A549 (cell line): ENCODE measurements at regions not wholly inside any gene's neighbourhood (a gene's known extent, or its start where the extent isn't known, plus 50 kb on each side); places are given as distances from the start of the nearest gene placed in this dataset.
"Not testable (repeated sequence)": the region's sequence is repeated elsewhere in the genome, so short reads cannot be mapped to it uniquely, and the experiment has no call there.

Experiments used
- ATAC-seq, 2 experiments: fragments of 200-7000 bp in 1 of 2; fragments of >200 bp in 1 of 2; cut with Nextera tagmentation in 1 of 2; cut with Tn5 transposase in 1 of 2; 3 replicates each; pipeline versions ENCODE4 v1.8.0 to v1.9.1; 2018 to 2020; ENCODE audit warnings: mild to moderate bottlenecking in 1 of 2, moderate library complexity in 1 of 2
- CTCF ChIA-PET: fragments of 300-600 bp; sonication (Branson Sonifier 250); formaldehyde crosslinking; extraction: SDS; loops from one replicate; lab custom pipeline; 2021; ENCODE audit warnings: antibody characterized with exemption, inconsistent platforms; lab: Yijun Ruan, JAX
- POLR2A ChIA-PET: fragments of 350-600 bp; formaldehyde crosslinking; extraction: SDS; loops from one replicate; lab custom pipeline; 2021; ENCODE audit warnings: antibody characterized with exemption, inconsistent platforms; lab: Yijun Ruan, JAX
- DNase-seq, 2 experiments: peaks; one replicate each; pipeline versions ENCODE4 v3.0.0 to v3.0.0-alpha.2; 2011 to 2016; ENCODE audit warnings: low read depth in 1 of 2, low spot score in 1 of 2
- FAIRE-seq: peaks from 2 replicates; lab custom pipeline; 2011; peaks lifted over from hg19 to GRCh38; lab: Jason Lieb, UNC
- H3K27ac ChIP-seq, 2 experiments: fragments of >200 bp; sonication (Bioruptor Twin); formaldehyde crosslinking; 3 replicates each; pipeline ENCODE4 v1.5.1; 2016 to 2017
- H3K4me1 ChIP-seq: fragments of >200 bp; sonication (Bioruptor Twin); formaldehyde crosslinking; 3 replicates; pipeline ENCODE4 v1.6.1; 2016
- H3K4me2 ChIP-seq: fragments of >200 bp; sonication (Bioruptor Twin); formaldehyde crosslinking; 3 replicates; pipeline ENCODE4 v1.6.1; 2016
- H3K4me3 ChIP-seq: fragments of >200 bp; sonication (Bioruptor Twin); formaldehyde crosslinking; 3 replicates; pipeline ENCODE4 v1.5.1; 2016
- H3K9me3 ChIP-seq: fragments of >200 bp; sonication (Bioruptor Twin); formaldehyde crosslinking; 3 replicates; pipeline ENCODE4 v1.6.1; 2016
- CEBPB ChIP-seq, 2 experiments: fragments of >200 bp in 1 of 2; sonication (Bioruptor Twin) in 1 of 2; formaldehyde crosslinking in 1 of 2; IDR thresholded peaks; 2 replicates each; pipeline ENCODE4 v1.6.1; 2012 to 2016
- CHD2 ChIP-seq: fragments of 150-350 bp; IDR thresholded peaks from 2 replicates; pipeline ENCODE4 v1.6.1; 2014; ENCODE audit warnings: low read length; ENCODE audit not compliant: partially characterized antibody
- CHD4 ChIP-seq: fragments of 200-600 bp; sonication (generic); IDR thresholded peaks from 2 replicates; pipeline ENCODE4 v1.6.1; 2016; ENCODE audit warnings: antibody characterized with exemption, mild to moderate bottlenecking, borderline replicate concordance
- EHMT2 ChIP-seq: fragments of 200-600 bp; sonication (generic); IDR thresholded peaks from 2 replicates; pipeline ENCODE4 v1.6.1; 2016; ENCODE audit warnings: antibody characterized with exemption, low read depth, mild to moderate bottlenecking, moderate library complexity
- EP300 ChIP-seq, 2 experiments: fragments of >200 bp; sonication (Bioruptor Twin); formaldehyde crosslinking; IDR thresholded peaks; 2 replicates in 1 of 2; 3 replicates in 1 of 2; pipeline ENCODE4 v1.6.1; 2016 to 2017
- FOSB ChIP-seq: fragments of 250-450 bp; sonication (Bioruptor Pico); IDR thresholded peaks from 2 replicates; pipeline ENCODE4 v1.5.0; 2020; ENCODE audit warnings: mild to moderate bottlenecking, moderate library complexity
- FOSL2 ChIP-seq, 2 experiments: fragments of 450-650 bp in 1 of 2; fragments of >200 bp in 1 of 2; sonication (Bioruptor Twin) in 1 of 2; formaldehyde crosslinking; IDR thresholded peaks; 2 replicates each; pipeline versions ENCODE4 v1.5.0 to v1.6.1; 2016 to 2020; ENCODE audit warnings: mild to moderate bottlenecking in 1 of 2, moderate library complexity in 1 of 2
- HDAC2 ChIP-seq: fragments of 200-600 bp; sonication (generic); IDR thresholded peaks from 2 replicates; pipeline ENCODE4 v1.6.1; 2016
- HES2 ChIP-seq: fragments of >200 bp; sonication (Bioruptor Twin); formaldehyde crosslinking; IDR thresholded peaks from 2 replicates; pipeline ENCODE4 v1.6.1; 2016
- HEYL ChIP-seq: fragments of 250-450 bp; sonication (Bioruptor Pico); IDR thresholded peaks from 2 replicates; pipeline ENCODE4 v1.8.0; 2021; ENCODE audit warnings: mild to moderate bottlenecking, moderate library complexity
- JUNB ChIP-seq: fragments of >200 bp; sonication (Bioruptor Twin); formaldehyde crosslinking; IDR thresholded peaks from 2 replicates; pipeline ENCODE4 v1.6.1; 2016
- MAFK ChIP-seq: fragments of 450-650 bp; IDR thresholded peaks from 2 replicates; pipeline ENCODE4 v1.6.1; 2014; ENCODE audit not compliant: partially characterized antibody
- MAZ ChIP-seq: fragments of 150-350 bp; IDR thresholded peaks from 2 replicates; pipeline ENCODE4 v1.6.1; 2014; ENCODE audit warnings: antibody characterized with exemption, low read depth, low read length, borderline replicate concordance
- MYC ChIP-seq: IDR thresholded peaks from 2 replicates; pipeline ENCODE4 v1.6.1; 2012; ENCODE audit warnings: mild to moderate bottlenecking, inconsistent platforms, low read length, improper control_type of control experiment, borderline replicate concordance
- NFE2L2 ChIP-seq: fragments of 150-350 bp; conservative IDR thresholded peaks from 2 replicates; pipeline ENCODE4 v1.6.1; 2014; ENCODE audit warnings: low read length
- NPAS2 ChIP-seq: fragments of 250-450 bp; sonication (Bioruptor Pico); IDR thresholded peaks from 2 replicates; pipeline ENCODE4 v1.8.0; 2022; ENCODE audit warnings: mild to moderate bottlenecking, moderate library complexity, borderline replicate concordance
- PHF8 ChIP-seq: fragments of 200-600 bp; sonication (generic); IDR thresholded peaks from 2 replicates; pipeline ENCODE4 v1.6.1; 2016; ENCODE audit warnings: low read depth, mild to moderate bottlenecking, antibody characterized with exemption, moderate library complexity, borderline replicate concordance
- POLR2A ChIP-seq: IDR thresholded peaks from 2 replicates; pipeline ENCODE4 v1.6.1; 2012; ENCODE audit warnings: mild to moderate bottlenecking, low read length
- POLR2AphosphoS2 ChIP-seq: conservative IDR thresholded peaks from 2 replicates; pipeline ENCODE4 v1.6.1; 2012; ENCODE audit warnings: low read length, improper control_type of control experiment, inconsistent platforms
- RCOR1 ChIP-seq: fragments of 150-350 bp; IDR thresholded peaks from 2 replicates; pipeline ENCODE4 v1.6.1; 2014; ENCODE audit warnings: antibody characterized with exemption, low read length, low read depth
- RFX5 ChIP-seq: fragments of 450-650 bp; IDR thresholded peaks from 2 replicates; pipeline ENCODE4 v1.7.1; 2014; ENCODE audit warnings: antibody characterized with exemption, mild to moderate bottlenecking, moderate library complexity
- RNF2 ChIP-seq: fragments of 200-600 bp; sonication (generic); IDR thresholded peaks from 2 replicates; pipeline ENCODE4 v1.6.1; 2016; ENCODE audit warnings: low read depth, mild to moderate bottlenecking, antibody characterized with exemption, moderate library complexity, borderline replicate concordance
- TFCP2L1 ChIP-seq: fragments of 250-450 bp; sonication (Bioruptor Pico); IDR thresholded peaks from 2 replicates; pipeline ENCODE4 v1.5.0; 2021; ENCODE audit warnings: mild to moderate bottlenecking
- USF2 ChIP-seq: fragments of 450-650 bp; IDR thresholded peaks from 2 replicates; pipeline ENCODE4 v1.6.1; 2014; ENCODE audit warnings: antibody characterized with exemption
- WGBS: methylation state at CpG from one replicate; pipeline ENCODE4 v1.1.6; 2017; ENCODE audit errors: missing lambda C conversion rate; 5-methylcytosine and 5-hydroxymethylcytosine counted together
- TF ChIP-seq, protein P1 (sequence below): fragments of >200 bp; sonication (Bioruptor Twin); formaldehyde crosslinking; IDR thresholded peaks from 3 replicates; pipeline ENCODE4 v1.5.1; 2016

DNA sequence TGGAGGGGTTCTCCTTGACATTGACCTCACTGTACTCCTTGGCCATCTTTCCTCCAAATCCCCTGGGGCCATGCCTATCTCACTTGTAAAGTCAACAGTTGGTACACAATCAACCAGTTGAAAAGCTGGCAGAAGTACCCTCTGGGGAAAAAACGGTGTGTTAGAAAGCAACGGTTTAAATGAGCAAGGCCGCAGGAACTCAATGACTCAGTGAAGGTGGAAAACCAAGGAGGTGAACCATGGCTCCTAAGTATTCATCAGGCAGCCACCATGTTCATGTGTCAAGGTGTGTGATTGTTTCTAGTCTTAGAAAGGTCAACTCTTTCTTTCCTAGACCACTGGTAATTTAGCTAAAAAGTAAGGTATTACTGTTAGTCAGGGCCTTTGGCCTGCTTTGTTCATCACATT, 130.9 kb upstream of the SATB1 start:
- TF ChIP-seq NFE2L2 (no peak), HEYL (CRISPR knock-in tag) (no peak), RNF2 (no peak), HES2 (no peak), RCOR1 (no peak), MAZ (no peak), JUNB (no peak), POLR2A (no peak), FOSB (CRISPR knock-in tag) (no peak), EP300 (IDR thresholded peaks at IDR 0.05) (no peak), USF2 (no peak), EHMT2 (no peak), CEBPB (IDR thresholded peaks at IDR 0.05) (no peak), TFCP2L1 (CRISPR knock-in tag) (no peak), CHD2 (no peak), FOSL2 (IDR thresholded peaks at IDR 0.05) (no peak), FOSL2 (CRISPR knock-in tag; IDR thresholded peaks at IDR 0.05) (no peak), PHF8 (no peak)
- TF ChIP-seq, protein P1, sequence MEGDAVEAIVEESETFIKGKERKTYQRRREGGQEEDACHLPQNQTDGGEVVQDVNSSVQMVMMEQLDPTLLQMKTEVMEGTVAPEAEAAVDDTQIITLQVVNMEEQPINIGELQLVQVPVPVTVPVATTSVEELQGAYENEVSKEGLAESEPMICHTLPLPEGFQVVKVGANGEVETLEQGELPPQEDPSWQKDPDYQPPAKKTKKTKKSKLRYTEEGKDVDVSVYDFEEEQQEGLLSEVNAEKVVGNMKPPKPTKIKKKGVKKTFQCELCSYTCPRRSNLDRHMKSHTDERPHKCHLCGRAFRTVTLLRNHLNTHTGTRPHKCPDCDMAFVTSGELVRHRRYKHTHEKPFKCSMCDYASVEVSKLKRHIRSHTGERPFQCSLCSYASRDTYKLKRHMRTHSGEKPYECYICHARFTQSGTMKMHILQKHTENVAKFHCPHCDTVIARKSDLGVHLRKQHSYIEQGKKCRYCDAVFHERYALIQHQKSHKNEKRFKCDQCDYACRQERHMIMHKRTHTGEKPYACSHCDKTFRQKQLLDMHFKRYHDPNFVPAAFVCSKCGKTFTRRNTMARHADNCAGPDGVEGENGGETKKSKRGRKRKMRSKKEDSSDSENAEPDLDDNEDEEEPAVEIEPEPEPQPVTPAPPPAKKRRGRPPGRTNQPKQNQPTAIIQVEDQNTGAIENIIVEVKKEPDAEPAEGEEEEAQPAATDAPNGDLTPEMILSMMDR = no peak
- Histone ChIP-seq H3K4me2 (no peak overlapping the region), H3K27ac (no peak overlapping the region), H3K4me3 (no peak overlapping the region), H3K4me1 (no peaks in the 10 kb centered on the region), H3K9me3 (no peaks in the 10 kb centered on the region)
- 16% methylated on average over 3 of the region's 3 CpGs for WGBS
- no peak for FAIRE-seq
- no peak for DNase-seq
- no peak for ATAC-seq
- ChIA-PET POLR2A (no interaction called here), CTCF (no interaction called here)

DNA sequence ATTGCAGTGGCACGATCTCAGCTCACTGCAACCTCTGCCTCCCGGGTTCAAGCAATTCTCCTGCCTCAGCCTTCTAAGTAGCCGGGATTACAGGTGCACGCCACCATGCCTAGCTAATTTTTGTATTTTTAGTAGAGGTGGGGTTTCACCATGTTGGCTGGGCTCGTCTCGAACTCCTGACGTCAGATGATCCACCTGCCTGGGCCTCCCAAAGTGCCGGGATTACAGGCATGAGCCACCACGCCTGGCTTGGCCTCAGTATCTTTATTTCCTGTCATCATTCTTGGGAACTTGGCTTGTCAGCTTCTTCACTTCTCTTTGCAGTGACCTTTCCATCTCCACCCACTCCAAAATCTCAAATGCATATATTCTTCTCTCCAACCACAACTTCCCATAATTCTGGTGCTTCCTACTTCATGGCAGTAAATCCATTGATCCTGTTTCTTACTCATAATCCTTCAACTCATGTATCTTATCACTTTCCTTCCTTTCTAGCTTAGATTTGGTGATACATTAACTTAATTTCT, 127.5 kb upstream of the SATB1 start:
- CTCF ChIA-PET, FAIRE-seq, POLR2A ChIA-PET: not testable (repeated sequence)

DNA sequence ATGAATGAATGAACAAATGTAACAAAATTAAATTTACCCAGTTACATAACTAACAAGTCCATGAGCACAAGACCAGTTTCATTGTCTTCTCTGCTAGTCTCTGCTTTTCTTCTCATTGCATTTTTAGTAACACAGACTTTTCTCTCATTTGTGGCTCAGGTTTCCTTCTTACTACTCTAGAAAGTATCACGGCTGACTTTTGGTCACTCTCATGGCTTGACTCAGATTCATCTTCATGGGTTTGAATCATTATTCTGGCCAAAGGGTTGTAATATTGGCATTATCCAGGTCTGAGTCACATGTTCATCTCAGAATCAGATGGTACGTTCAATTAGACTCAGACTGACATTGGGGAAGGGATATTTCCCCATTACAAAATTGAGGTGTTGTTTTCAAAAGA, 121.5 kb upstream of the SATB1 start:
- ChIA-PET CTCF (interaction anchor here (1.4 kb wide), 1 partner anchor 13 kb away, joined by 5 read pairs; no protein-coding TSS in a partner anchor), POLR2A (no interaction called here)
- no peaks in the 10 kb centered on the region for H3K9me3 ChIP-seq
- 17% methylated on average over 2 of the region's 2 CpGs for WGBS
- no peaks in the 10 kb centered on the region for H3K4me1 ChIP-seq
- H3K4me3 ChIP-seq = no peak overlapping the region
- FAIRE-seq (no peak), ATAC-seq (no peak), DNase-seq (no peak)
- H3K4me2 ChIP-seq = no peak overlapping the region
- no peak overlapping the region for H3K27ac ChIP-seq
- TF ChIP-seq HDAC2 (no peak), MAFK (no peak), USF2 (no peak), CHD4 (no peak), POLR2AphosphoS2 (no peak), RFX5 (no peak), MYC (no peak), EP300 (IDR thresholded peaks at IDR 0.05) (no peak), HEYL (CRISPR knock-in tag) (no peak), NPAS2 (CRISPR knock-in tag) (no peak)

More for the DNA sequence above, 127.5 kb upstream of the SATB1 start:
- H3K4me2 ChIP-seq, DNase-seq, H3K4me3 ChIP-seq, H3K9me3 ChIP-seq, H3K4me1 ChIP-seq, H3K27ac ChIP-seq, ATAC-seq: not testable (repeated sequence)
- 0% methylated on average over 8 of the region's 9 CpGs for WGBS
